ENCODE measurements at regions not wholly inside any gene's neighbourhood (a gene's known extent, or its start where the extent isn't known, plus 50 kb on each side); places are given as distances from the start of the nearest gene placed in this dataset.

DNA sequence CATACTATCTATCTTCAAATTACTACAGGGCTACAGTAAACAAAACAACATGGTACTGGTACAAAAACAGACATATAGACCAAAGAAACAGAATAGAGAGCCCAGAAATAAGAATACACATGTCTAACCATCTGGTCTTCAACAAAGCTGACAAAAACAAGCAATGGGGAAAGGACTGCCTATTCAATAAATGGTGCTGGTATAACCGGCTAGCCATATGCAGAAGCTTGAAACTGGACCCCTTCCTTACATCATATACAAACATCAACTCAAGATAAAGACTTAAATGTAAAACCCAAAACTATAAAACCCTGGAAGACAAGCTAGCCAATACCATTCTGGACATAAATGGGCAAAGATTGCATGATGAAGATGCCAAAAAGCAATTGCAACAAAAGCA lies 1143.7 kb downstream of the DNAJB9 start:
- TF ChIP-seq RAD21 (IDR thresholded peaks at IDR 0.05; ENCODE audit: low read length) (no peak), CHD1 (IDR thresholded peaks at IDR 0.05; ENCODE audit: low read depth, low read length) (no peak), POLR2A (IDR thresholded peaks at IDR 0.05; ENCODE audit: low read depth, low read length) (no peak), RCOR1 (IDR thresholded peaks at IDR 0.05; ENCODE audit: insufficient replicate concordance, low read length) (no peak), SMC3 (IDR thresholded peaks at IDR 0.05; ENCODE audit: low read depth, low read length) (no peak), MAFK (IDR thresholded peaks at IDR 0.05; ENCODE audit: low read depth, low read length) (no peak), NFE2L2 (IDR thresholded peaks at IDR 0.05; ENCODE audit: low read depth, low read length) (no peak), RFX5 (IDR thresholded peaks at IDR 0.05; ENCODE audit: low read depth, low read length) (no peak), MAZ (IDR thresholded peaks at IDR 0.05; ENCODE audit: borderline replicate concordance, low read depth, low read length) (no peak), BHLHE40 (IDR thresholded peaks at IDR 0.05; ENCODE audit: low read depth, low read length) (no peak)
- TF ChIP-seq, protein P1, sequence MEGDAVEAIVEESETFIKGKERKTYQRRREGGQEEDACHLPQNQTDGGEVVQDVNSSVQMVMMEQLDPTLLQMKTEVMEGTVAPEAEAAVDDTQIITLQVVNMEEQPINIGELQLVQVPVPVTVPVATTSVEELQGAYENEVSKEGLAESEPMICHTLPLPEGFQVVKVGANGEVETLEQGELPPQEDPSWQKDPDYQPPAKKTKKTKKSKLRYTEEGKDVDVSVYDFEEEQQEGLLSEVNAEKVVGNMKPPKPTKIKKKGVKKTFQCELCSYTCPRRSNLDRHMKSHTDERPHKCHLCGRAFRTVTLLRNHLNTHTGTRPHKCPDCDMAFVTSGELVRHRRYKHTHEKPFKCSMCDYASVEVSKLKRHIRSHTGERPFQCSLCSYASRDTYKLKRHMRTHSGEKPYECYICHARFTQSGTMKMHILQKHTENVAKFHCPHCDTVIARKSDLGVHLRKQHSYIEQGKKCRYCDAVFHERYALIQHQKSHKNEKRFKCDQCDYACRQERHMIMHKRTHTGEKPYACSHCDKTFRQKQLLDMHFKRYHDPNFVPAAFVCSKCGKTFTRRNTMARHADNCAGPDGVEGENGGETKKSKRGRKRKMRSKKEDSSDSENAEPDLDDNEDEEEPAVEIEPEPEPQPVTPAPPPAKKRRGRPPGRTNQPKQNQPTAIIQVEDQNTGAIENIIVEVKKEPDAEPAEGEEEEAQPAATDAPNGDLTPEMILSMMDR (conservative IDR thresholded peaks at IDR 0.05; ENCODE audit: low read depth, low read length) = no peak
- TF ChIP-seq, protein P2, sequence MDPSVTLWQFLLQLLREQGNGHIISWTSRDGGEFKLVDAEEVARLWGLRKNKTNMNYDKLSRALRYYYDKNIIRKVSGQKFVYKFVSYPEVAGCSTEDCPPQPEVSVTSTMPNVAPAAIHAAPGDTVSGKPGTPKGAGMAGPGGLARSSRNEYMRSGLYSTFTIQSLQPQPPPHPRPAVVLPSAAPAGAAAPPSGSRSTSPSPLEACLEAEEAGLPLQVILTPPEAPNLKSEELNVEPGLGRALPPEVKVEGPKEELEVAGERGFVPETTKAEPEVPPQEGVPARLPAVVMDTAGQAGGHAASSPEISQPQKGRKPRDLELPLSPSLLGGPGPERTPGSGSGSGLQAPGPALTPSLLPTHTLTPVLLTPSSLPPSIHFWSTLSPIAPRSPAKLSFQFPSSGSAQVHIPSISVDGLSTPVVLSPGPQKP (IDR thresholded peaks at IDR 0.05; ENCODE audit: borderline replicate concordance, low read depth, low read length) = no peak
- TF ChIP-seq, protein P3, sequence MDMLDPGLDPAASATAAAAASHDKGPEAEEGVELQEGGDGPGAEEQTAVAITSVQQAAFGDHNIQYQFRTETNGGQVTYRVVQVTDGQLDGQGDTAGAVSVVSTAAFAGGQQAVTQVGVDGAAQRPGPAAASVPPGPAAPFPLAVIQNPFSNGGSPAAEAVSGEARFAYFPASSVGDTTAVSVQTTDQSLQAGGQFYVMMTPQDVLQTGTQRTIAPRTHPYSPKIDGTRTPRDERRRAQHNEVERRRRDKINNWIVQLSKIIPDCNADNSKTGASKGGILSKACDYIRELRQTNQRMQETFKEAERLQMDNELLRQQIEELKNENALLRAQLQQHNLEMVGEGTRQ (IDR thresholded peaks at IDR 0.05; ENCODE audit: low read depth, low read length) = no peak
